Activated naive CD8-positive, alpha-beta T cell (primary cell): ENCODE measurements at regions not wholly inside any gene's neighbourhood (a gene's known extent, or its start where the extent isn't known, plus 50 kb on each side); places are given as distances from the start of the nearest gene placed in this dataset.

Experiments
- H3K27ac Mint-ChIP-seq: one replicate; pipeline ENCODE4 v1.8.0; 2021; ENCODE audit warnings: mixed read lengths
- H3K27me3 Mint-ChIP-seq: one replicate; pipeline ENCODE4 v1.8.0; 2021; ENCODE audit warnings: mixed read lengths
- H3K36me3 Mint-ChIP-seq: one replicate; pipeline ENCODE4 v1.8.0; 2021; ENCODE audit warnings: mixed read lengths
- H3K4me1 Mint-ChIP-seq: one replicate; pipeline ENCODE4 v1.8.0; 2021; ENCODE audit warnings: low read depth, mixed read lengths
- H3K4me3 Mint-ChIP-seq: one replicate; pipeline ENCODE4 v1.8.0; 2021; ENCODE audit warnings: mild to moderate bottlenecking, mixed read lengths
- H3K9me3 Mint-ChIP-seq: one replicate; pipeline ENCODE4 v1.8.0; 2021; ENCODE audit warnings: low read depth, mixed read lengths

DNA sequence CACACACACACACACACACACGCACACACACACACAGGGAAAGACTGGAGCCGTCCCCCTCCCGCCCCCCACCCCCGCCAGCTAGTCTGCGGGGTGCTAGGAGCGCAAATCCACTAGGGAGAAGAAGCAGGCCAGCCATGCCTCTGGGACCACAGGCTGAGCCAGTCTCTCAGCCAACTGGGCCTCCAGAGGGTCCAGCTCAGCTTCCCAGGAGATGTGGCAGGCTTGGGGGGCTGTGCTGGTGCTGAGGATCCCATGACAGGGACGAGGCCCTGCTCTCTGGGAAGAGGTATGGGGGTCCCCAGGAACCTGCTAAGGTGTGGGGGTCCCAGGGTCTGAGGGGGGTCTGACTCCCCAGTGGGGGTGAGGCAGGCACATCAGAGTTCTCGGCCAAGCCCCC is 133.5 kb downstream of the NCOR2 start:
- Mint-ChIP-seq H3K4me3 (no peak overlapping the region), H3K27ac (no peak overlapping the region), H3K4me1 (no peaks in the 10 kb centered on the region), H3K36me3 (no peaks in the 10 kb centered on the region), H3K9me3 (no peaks in the 10 kb centered on the region), H3K27me3 (no peaks in the 10 kb centered on the region)

DNA sequence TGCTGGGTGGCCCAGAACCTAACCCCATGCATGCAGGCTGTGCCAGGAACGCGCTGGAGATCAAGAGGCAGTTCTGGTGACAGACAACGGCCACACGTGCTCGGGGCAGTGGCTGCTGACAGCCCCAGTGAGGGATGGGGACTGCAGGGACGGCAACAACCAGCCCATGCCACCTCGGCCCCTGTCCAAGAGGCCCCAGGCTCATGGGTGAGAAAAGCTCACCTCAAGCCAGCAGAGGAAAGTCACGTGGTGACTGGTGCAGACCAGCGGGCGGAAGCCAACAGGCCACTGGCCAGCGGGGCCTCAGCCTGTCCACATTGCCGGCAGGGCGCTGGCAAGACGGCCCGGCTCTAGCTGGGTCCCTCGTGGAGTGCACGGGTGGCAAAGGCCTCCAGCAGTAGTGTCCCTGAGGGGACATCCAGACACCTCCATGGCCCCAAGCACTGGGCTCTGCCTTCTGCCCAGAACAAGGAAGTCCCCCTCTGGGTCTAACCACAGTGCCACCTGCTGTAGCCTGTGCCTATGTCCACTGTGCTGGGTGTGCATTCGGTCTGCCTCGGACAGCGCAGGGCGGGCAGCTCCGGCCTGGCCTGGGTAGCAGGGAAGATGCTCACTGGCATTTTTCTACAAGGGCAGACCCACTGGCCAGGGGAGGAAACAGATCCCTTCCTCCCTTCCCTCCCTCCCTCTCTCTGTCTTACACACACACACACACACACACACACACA is 134.1 kb downstream of the NCOR2 start:
- Mint-ChIP-seq H3K27ac (no peak overlapping the region), H3K4me3 (no peak overlapping the region), H3K4me1 (no peaks in the 10 kb centered on the region), H3K27me3 (no peaks in the 10 kb centered on the region), H3K36me3 (no peaks in the 10 kb centered on the region), H3K9me3 (no peaks in the 10 kb centered on the region)

DNA sequence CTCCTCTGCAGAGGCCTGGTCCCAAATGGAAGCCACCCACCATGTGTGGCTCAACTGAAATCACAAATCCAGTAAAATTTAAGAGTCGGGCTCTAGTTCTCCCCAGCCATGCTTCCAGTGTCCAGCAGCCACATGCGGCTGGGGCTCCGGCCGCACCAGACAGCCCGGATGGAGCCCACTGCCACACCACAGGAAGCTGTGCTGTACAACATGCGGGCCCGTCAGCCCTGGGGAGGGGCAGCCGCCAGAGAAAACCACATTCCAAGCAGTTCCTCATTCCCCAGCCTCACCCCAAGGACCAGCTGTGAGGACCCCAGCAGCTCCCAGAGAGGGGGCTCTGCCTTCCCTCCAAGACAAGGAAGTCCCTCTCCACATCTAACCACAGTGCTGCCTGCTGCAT is 135.0 kb downstream of the NCOR2 start:
- Mint-ChIP-seq H3K4me1 (no peaks in the 10 kb centered on the region), H3K36me3 (no peaks in the 10 kb centered on the region), H3K4me3 (no peak overlapping the region), H3K9me3 (no peaks in the 10 kb centered on the region), H3K27ac (no peak overlapping the region), H3K27me3 (no peaks in the 10 kb centered on the region)

DNA sequence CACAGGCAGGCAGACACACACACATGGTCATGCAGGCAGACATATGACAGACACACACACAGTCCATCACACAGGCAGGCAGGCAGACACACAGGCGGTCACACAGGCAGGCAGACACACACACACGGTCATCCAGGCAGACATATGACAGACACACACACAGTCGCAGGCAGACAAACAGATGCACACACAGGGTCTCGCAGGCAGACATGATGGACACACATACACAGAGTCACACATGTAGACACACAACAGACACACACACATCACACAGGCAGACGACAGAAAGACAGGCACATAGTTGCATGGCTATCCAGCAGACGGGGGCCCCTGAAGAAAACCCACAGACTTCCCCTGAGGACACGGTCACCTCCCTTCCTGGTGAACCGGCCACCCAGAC is 135.4 kb downstream of the NCOR2 start:
- Mint-ChIP-seq H3K36me3 (no peaks in the 10 kb centered on the region), H3K4me3 (no peak overlapping the region), H3K4me1 (no peaks in the 10 kb centered on the region), H3K27me3 (no peaks in the 10 kb centered on the region), H3K9me3 (no peaks in the 10 kb centered on the region), H3K27ac (no peak overlapping the region)

DNA sequence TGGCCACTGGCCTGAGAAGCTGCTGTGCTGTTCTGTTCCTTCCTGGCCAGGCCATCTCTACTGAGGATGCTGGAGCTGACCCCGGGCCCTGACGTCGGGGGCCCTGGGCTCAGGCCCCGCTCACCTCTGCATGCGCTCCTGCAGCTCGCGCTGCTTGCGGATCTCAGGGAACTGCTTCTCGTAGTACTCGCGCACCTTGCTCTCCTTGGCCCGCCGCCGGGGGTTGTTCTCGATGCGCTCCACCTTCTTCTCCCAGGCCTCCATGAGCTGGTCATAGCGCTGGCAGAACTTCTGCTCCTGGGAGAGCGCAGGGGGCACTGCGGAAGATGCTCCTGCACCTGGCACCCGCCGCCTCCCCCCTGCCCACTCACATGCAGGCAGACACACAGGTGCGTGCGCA is 135.6 kb downstream of the RFLNA start:
- H3K4me3 Mint-ChIP-seq, result no peak overlapping the region
- H3K27ac Mint-ChIP-seq, result no peak overlapping the region
- H3K4me1 Mint-ChIP-seq, result no peaks in the 10 kb centered on the region
- H3K27me3 Mint-ChIP-seq, result no peaks in the 10 kb centered on the region
- no peaks in the 10 kb centered on the region for H3K9me3 Mint-ChIP-seq
- H3K36me3 Mint-ChIP-seq, result no peaks in the 10 kb centered on the region

DNA sequence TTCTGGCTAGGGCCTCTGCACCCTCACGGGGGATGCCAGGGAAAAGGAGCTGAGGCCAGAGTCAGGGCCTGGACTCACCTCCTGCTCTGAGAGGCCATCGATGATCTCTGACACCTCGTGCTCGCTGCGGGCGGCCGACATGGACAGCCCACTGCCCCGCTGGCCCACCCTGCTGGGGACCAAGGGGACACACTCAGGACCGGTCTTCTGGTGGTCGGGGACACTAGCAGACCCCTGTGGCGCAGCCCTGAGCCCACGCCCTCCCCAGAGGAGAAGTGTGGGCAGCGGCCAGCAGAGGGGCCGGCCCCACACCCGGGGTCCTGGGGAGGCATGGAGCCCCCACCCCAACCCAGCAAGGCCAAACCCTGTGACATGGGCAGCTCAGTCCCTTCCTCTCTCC is 134.6 kb downstream of the RFLNA start:
- Mint-ChIP-seq H3K4me3 (no peak overlapping the region), H3K4me1 (no peaks in the 10 kb centered on the region), H3K9me3 (no peaks in the 10 kb centered on the region), H3K36me3 (no peaks in the 10 kb centered on the region), H3K27ac (no peak overlapping the region), H3K27me3 (no peaks in the 10 kb centered on the region)

DNA sequence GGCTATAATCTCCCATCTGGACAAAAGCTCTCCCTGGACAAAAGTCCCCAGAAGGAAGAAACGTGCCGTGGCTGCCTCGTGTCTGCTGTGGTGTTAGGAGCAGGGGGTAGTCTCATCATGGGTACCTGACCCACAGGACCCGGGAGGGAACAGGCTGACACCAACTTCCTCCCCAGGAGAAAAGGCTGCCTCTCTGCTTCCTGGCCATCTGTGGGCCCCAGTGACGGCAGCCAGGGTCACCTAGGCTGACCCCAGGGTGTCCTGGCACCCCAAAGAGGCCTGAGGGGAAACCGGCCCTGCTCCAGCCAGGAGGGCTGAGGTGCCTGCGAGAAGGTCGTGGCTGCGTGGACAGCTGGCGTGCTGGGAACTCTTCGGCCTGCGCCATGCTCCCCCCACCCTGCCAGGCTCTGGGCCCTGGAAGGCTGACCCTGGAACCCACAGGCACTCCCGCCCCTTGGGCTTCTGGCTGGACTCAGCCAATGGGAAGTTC is 133.9 kb downstream of the RFLNA start:
- H3K36me3 Mint-ChIP-seq, result no peaks in the 10 kb centered on the region
- H3K27me3 Mint-ChIP-seq, result no peaks in the 10 kb centered on the region
- H3K4me3 Mint-ChIP-seq, result no peak overlapping the region
- H3K27ac Mint-ChIP-seq, result no peak overlapping the region
- H3K4me1 Mint-ChIP-seq, result no peaks in the 10 kb centered on the region
- H3K9me3 Mint-ChIP-seq, result no peaks in the 10 kb centered on the region

DNA sequence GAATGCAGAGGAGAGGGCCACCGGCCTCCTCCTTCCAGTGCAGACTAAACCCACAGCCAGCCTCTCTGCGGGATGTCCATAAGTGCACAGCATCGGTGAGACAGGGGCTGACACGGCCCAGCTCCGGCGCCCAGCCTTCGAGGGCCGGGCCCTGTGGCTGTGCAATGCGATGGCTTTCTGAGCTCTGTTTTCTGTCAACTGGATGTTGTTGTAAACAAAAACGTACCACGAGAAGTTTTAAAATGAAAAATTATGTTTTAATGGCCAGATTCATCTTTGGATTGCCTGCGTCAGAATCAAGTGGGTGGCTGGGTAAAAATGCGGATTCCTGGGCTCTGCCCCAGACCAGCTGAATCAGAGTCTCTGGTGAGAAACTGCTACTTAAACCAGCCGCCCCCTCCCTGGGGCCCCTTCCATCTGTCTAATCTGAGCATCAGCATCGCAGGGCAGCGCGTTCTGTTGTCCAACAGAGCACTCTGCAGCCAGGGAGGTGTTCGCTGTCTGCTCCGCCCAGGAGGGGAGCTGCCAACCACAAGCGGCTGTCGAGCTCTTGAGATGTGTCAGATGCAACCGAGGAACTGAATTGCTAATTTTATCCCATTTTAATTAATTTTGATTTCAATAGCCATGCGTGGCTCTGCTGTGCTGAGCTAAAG is 133.4 kb downstream of the RFLNA start:
- no peak overlapping the region for H3K27ac Mint-ChIP-seq
- no peaks in the 10 kb centered on the region for H3K4me1 Mint-ChIP-seq
- H3K4me3 Mint-ChIP-seq, result no peak overlapping the region
- no peaks in the 10 kb centered on the region for H3K9me3 Mint-ChIP-seq
- H3K27me3 Mint-ChIP-seq, result no peaks in the 10 kb centered on the region
- H3K36me3 Mint-ChIP-seq, result no peaks in the 10 kb centered on the region

DNA sequence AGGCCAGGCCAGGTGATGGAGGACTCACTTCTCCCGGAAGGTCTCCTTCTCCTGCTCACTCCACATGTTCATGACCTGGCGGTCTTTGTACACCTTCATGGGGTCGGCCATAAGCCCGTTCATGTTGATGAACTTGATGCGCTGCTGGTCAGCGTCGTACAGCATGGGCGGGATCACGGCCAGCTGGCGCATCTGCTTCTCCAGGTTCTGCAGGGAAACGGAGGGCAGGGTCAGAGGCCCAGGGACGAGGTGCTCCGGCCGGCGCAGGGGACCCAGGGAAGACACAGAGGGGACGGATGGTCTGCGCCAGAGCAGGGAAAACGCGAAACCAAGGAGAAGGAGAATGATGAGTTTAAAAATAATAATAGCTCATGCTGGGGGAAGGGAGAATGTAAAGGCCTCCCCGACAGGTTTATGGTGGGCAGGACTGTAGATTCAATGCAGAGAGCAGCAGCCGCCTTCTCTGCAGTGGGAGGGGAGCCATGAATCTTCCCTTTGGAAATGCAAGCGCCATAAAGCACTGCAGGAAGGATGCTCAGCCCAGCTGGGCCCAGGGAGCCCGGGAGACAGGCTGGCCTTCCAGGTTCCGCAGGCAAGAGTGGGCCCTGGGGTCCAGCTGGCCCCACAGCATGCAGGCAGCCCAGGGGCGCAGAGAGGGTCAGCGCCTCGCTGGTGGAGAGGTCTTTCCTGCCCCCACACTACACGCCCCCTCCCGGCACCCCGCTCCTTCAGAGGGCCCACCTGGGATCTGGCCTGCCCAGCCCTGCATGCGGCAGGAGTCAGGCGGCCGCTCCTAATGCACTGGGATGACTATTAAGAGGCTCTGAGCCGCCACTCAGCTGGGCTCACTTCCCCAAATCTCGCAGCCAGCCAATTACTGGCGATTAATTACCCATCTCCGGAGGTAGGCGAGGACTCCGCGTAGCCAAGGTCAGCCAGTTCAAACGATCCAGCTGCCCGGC is 132.0 kb downstream of the RFLNA start:
- Mint-ChIP-seq H3K9me3 (no peaks in the 10 kb centered on the region), H3K27ac (no peak overlapping the region), H3K27me3 (no peaks in the 10 kb centered on the region), H3K36me3 (no peaks in the 10 kb centered on the region), H3K4me1 (no peaks in the 10 kb centered on the region), H3K4me3 (no peak overlapping the region)

DNA sequence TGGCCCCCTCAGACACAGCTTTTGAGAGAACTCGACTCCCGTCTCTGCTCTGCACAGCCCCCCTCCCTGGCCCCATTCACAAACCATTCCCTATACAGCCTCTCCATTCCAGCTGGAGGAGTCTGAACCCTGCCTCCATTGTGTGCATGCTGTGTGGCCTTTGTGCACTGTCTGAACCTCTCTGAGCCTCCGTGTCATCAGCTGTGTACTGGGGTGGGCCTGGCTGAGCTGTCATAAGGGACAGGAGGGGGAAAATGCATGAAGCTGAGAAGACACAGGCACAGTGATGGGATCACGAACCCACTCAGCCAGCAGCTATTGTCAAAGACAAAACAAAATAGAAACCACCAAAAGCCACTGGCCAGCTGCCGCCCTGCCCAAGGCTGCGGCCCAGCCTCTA is 130.8 kb downstream of the RFLNA start:
- H3K9me3 Mint-ChIP-seq, result no peaks in the 10 kb centered on the region
- H3K27ac Mint-ChIP-seq, result no peak overlapping the region
- no peaks in the 10 kb centered on the region for H3K36me3 Mint-ChIP-seq
- H3K4me3 Mint-ChIP-seq, result no peak overlapping the region
- no peaks in the 10 kb centered on the region for H3K4me1 Mint-ChIP-seq
- no peaks in the 10 kb centered on the region for H3K27me3 Mint-ChIP-seq

DNA sequence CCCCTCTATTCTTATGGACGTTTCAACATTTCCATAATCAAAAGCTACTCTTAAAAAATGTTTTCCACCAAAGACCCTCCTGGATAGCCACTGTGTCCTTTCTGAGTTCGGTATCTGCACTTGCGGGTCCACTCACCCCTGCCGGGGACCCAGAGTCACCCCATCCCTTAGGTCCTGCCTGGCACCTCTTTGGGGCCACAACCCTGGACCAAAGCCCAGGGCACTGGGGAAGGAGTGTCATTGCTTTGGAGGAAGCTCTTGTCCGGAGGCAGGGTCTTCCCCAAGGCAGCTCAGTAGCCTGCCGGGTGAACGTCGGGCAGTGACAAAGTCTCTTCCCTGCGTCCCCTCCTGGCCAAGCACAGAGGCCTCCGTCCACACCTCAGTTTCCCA is 129.6 kb downstream of the RFLNA start:
- Mint-ChIP-seq H3K4me3 (no peak overlapping the region), H3K9me3 (no peaks in the 10 kb centered on the region), H3K27ac (no peak overlapping the region), H3K36me3 (peaks cover 6% of the 10 kb centered on the region), H3K4me1 (no peaks in the 10 kb centered on the region), H3K27me3 (no peaks in the 10 kb centered on the region)

DNA sequence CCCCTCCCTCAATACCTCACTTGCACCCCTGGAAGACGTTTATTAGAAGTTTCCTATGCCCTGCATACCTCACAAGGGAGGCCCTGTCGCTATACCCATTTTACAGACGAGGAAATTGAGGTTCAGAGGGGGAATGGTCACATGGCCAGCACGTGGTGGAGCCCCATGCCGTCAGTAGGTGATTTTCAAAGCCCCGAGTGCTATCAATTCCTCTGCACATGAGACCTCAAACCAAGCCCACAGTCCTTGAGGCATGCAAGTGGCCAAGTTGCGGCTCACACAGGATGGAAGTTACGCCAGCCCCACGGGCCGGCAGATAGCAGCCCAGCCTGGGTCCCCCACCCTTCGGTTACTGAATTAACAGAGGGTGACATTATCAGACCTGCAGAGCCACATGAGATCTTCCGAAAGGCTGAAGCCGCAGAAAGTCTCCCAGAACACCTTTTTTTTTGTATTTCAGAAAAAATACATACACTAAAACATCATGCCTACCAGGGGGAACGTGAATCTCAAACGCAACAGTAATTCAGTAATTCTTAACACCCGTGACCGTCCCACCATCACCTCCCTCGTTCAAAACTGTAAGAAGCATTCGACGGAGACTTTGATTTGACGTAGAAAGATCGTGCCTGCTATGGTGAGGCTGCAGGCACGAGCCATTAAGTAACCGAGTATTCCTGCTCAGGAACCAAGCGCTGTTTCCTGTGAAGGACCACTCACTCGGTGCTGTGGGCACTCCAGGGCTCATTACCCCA is 129.0 kb downstream of the RFLNA start:
- Mint-ChIP-seq H3K27me3 (no peaks in the 10 kb centered on the region), H3K36me3 (peaks cover 8% of the 10 kb centered on the region), H3K4me3 (no peak overlapping the region), H3K9me3 (no peaks in the 10 kb centered on the region), H3K27ac (no peak overlapping the region), H3K4me1 (no peaks in the 10 kb centered on the region)

DNA sequence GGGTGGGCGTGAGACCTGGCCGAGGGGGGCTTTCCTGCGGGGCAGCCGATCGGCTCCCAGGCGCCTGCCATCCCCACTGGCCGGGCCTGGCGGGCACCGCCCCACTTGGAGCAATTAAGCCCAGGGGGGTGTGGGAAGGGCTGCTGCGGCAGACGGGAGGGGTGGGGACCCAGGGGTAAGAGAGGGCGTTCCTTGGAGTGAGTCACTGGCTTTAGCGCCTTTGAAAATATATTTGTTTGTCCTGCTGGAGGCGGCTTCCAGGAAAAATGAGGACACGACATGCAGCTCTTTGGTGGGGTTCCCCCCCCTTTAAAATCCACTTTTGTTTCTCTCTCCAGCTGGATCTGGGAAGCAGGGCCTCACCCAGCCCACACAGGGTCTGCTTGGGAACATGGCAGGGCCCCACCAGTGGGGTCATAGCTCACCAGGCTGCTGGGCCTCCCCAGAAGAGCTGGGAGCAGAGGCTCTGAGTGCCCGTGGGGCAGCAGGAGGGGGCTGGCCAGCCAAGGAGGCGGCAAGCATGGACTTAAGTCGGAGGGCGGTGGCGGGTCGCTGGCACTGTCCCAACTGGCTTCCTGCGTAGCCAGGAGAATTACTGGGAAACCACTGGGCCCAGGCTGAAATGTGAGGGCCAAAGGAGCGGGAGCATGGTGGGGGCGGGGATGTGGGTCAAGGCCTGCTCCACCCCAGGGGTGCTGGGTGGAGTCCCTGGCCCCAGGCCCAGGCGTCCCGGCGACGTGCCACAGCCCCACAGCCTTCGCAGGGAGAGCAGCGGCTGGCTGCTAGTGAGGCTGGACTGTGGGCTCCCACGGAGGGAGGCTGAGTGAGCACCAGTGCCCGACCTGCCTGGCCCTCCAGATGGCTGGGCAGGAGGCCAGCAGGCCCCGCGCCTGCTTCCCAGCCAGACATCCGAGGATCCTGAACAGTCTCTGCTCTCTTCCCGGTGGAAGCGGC is 128.0 kb downstream of the RFLNA start:
- no peaks in the 10 kb centered on the region for H3K27me3 Mint-ChIP-seq
- H3K36me3 Mint-ChIP-seq, result peaks cover 8% of the 10 kb centered on the region
- no peak overlapping the region for H3K27ac Mint-ChIP-seq
- no peaks in the 10 kb centered on the region for H3K4me1 Mint-ChIP-seq
- H3K9me3 Mint-ChIP-seq, result no peaks in the 10 kb centered on the region
- H3K4me3 Mint-ChIP-seq, result no peak overlapping the region

DNA sequence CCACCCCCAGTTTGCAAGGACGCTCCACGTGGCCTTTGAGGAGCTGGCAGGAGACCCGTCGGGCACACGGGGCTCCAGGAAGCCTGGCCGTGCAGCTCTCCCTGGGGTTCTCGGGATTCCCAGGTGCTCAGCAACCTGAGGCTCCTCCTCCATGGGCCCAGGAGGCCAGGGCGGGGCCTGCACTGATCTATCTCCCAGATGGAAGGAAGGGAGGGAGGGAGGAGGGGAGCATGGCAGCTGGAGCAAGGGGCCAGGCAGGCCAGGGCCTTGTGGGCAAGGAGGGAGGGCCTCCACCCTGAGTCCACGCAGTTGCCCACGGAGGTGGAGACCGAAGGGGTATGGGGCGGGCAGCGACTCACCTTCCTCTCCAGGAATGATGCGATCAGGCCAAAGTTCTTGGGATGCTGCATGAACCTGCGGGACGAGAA is 127.3 kb downstream of the RFLNA start:
- H3K4me3 Mint-ChIP-seq, result no peak overlapping the region
- H3K27me3 Mint-ChIP-seq, result no peaks in the 10 kb centered on the region
- H3K36me3 Mint-ChIP-seq, result peaks cover 8% of the 10 kb centered on the region
- no peaks in the 10 kb centered on the region for H3K4me1 Mint-ChIP-seq
- no peak overlapping the region for H3K27ac Mint-ChIP-seq
- no peaks in the 10 kb centered on the region for H3K9me3 Mint-ChIP-seq
